HG03060 (cell line): ENCODE measurements at regions not wholly inside any gene's neighbourhood (a gene's known extent, or its start where the extent isn't known, plus 50 kb on each side); places are given as distances from the start of the nearest gene placed in this dataset.

Source experiments
- ATAC-seq: cut with Tn5 transposase; IDR thresholded peaks from one replicate; pipeline ENCODE4 v1.9.1; 2021; ENCODE audit warnings: low read depth, moderate number of reproducible peaks; ENCODE audit not compliant: unreplicated experiment

DNA sequence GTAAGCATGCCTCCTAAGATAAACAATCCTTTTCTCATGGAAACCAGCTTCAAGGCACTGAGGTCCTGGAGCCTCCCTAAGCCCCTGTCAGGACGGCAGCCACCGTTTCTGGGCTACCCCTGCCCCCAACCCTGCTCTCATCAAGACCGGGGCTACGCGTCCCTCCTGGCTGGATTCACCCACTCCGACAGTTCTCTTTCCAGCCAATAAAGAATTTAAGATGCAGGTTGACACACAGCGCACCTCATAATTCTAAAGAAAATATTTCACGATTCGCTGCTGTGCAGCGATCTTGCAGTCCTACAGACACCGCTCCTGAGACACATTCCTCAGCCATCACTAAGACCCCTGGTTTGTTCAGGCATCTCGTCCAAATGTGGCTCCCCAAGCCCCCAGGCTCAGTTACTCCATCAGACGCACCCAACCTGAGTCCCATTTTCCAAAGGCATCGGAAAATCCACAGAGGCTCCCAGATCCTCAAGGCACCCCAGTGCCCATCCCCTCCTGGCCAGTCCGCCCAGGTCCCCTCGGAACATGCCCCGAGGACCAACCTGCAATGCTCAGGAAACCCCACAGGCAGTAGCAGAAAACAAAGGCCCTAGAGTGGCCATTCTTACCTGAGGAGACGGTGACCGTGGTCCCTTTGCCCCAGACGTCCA, 336.3 kb downstream of the TMEM121 start:
- no peak for ATAC-seq

DNA sequence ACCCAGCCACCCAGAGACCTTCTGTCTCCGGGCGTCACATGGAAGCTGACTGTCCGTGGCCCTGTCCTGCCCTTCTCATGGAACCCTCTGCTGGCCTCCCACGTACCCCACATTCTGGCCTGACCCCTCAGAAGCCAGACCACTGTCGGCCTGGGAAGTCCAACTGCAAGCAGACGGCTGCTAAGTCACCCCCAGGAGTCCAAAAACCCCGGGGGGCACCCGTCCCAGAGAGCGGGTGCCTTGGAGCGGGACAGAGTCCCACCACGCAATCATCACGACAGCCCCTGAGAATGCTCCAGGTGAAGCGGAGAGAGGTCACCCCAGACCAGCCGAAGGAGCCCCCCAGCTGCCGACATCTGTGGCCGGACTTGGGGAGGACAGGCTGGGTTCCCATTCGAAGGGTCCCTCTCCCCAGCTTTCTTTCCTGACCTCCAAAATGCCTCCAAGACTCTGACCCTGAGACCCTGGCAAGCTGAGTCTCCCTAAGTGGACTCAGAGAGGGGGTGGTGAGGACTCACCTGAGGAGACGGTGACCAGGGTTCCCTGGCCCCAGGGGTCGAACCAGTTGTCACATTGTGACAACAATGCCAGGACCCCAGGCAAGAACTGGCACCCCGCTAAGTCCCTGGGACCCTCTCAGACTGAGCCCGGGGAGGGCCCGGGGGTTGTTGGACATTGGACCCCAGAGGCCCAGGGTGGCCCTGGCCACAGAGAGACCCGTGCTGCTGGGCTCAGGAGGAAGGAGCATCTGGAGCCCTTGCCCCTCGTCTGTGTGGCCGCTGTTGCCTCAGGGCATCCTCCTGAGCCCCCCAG, 337.1 kb downstream of the TMEM121 start:
- ATAC-seq = no peak

DNA sequence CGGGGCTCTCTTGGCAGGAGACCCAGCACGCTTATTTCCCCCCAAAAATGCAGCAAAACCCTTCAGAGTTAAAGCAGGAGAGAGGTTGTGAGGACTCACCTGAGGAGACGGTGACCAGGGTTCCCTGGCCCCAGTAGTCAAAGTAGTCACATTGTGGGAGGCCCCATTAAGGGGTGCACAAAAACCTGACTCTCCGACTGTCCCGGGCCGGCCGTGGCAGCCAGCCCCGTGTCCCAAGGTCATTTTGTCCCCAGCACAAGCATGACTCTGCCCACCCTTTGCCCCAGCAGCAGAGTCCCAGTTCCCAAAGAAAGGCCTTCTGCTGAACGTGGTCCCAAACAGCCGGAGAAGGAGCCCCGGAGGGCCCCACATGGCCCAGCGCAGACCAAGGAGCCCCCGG, 337.7 kb downstream of the TMEM121 start:
- no peak for ATAC-seq

DNA sequence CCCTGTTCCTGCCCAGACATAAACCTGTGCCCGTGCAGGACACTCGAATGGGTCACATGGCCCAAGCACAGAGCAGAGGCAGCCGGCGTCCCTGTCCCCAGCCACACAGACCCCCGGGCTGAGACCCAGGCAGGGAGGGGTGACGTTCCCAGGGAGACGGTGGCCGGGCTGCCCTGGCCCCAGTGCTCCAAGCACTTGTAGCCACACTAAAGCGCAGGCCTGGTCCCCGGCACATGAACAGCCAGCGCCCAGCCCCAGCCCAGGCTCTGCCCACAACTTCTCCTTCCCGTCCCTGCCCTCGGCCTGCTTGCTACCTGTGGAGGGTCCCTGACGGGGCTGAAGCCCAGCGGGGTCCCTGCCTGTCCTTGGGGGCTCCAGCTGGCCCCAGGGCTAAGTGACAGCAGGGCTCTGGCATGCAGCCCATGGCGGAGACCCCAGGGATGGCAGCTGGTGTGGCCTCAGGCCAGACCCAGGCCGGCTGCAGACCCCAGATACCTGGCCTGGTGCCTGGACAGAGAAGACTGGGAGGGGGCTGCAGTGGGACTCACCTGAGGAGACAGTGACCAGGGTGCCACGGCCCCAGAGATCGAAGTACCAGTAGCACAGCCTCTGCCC, 338.4 kb downstream of the TMEM121 start:
- no peak for ATAC-seq

DNA sequence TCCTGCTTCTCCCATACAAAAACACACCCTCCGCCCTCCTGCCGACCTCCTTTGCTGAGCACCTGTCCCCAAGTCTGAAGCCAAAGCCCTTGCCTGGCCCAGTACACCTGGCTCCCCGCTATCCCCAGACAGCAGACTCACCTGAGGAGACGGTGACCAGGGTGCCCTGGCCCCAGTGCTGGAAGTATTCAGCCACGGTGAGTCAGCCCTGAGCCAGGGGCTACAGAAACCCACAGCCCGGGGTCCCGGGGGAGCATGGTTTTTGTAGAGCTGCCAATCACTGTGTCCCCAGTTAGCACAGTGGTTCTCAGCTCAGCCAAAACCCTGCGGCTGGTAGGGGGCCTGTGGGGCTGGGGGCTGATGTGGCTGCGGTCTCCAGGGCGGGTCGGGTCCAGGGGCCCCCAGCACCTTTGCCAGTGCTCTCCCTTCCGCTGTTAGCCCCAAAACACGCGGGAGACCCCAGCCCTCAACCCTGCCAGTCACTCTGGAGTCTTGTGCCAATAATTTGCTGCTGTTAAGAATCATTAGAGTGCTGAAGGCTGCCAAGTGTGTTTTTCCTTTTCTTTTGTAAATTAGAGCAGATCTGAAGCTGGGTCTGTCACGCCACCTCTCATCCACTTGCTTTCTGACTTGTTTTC, 339.0 kb downstream of the TMEM121 start:
- no peak for ATAC-seq

DNA sequence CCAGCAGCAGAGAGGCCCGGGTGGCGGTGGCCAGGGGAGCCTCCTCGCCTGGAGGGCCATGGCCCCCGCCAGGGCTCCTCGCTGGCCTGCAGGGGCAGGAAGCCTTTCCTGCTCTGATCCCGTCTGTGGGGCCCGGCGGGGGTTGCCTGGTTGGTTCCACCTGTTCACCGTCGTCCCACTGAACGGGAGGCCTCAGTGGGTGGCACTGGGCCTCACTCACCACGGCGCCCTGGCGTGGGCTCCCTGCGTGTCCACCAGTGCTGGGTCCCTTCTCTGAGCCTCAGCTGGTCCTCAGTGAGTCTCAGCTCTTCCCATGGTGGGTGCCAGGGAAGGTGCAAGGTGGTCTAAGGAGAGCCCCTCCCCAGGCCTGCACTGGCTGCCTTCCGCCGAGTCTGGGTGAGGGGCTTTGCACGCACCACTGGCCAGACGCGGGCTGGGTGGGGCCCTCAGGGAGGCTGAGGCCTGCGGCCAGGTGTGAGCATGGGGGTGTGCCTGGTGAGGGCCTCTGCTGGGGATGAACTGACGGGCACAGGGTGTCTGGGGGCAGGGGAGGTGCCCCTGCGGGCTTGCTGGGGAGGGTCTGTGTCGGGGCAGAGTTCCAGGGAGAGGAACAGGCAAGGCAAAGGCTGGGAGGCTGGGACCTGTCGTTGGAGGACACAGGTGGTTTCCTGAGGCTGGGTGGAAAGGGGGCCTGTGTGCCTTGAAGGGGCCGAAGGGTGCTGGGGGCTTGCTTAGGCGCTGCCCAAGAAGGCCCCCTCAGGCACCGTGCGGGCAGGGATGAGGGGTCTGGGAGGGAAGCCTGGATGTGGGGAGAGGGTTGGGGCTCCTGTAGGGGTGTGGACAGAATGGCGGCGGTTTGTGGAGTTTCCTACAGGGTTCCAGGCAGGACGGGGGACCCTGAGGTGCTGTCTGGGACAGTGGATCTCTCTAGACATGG, 339.8 kb downstream of the TMEM121 start:
- ATAC-seq = no peak

DNA sequence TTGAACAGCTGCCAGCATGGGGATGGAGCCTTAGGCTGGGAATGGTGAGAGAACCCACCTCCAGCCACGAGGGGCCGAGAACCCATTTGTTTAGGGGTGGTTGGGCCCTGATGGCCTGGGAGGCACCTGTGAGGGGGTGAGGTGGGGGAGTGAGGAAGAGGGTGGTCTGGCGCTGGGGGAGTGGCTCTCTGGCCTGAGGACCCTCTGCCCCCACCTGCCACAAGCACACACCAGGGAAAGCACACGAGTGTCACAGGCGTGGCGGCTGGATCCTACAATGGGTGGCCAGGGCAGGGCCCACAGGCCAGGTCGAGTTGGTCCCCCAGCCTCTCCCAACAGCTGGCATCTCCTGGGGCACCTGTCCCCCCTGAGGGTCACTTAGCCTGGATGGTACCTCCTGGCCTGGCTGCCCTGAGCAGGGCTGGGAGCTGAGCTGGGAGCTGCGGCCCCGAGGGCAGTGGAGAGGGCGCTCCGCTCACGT, 340.5 kb downstream of the TMEM121 start:
- ATAC-seq = no peak

DNA sequence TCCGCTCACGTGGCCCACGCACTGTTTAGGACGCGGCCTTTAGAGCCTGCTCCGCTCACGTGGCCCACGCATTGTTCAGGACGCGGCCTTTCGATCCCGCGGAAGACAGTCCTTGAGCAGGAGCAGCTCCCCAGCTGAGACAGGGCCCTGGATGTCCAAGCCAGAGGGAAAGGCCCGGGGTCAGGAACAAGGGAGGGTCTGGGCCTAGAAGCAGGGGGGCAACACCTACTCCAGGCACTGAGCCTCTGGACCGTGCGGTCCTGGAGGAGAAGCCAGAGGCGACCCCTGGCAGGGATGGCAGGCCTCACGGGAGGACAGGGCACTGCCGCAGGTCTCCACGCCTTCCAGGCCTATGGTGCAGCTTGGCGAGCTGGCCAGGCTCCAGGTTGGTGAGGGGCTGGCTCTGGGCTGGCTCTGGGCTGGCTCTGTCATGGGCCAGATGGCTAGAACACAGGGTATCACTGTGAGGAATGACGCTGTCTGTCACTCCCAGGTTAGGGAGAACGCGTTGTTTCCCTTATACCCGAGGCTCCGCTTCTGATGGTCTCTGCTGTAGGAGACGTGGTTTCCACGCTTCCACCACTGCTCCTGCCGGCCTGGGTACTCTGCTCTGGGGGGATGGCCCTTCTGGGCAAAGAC, 341.7 kb downstream of the TMEM121 start:
- ATAC-seq = no peak

DNA sequence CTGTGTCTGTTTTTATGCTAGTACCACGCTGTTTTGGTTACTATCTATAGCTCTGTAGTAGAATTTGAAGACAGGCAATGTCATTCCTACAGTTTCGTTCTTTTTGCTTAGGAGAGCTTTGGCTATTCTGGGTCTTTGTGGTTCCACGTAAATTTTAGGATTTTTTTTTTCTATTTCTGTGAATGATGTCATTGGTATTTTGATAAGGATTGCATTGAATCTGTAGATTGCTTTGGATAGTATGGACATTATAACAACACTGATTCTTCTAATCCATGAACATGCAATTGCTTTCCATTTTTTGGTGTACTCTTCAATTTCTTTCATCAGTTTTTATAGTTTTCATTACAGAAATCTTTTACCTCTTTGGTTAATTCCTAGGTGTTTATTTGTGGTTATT, 345.2 kb downstream of the TMEM121 start:
- ATAC-seq = no peak

DNA sequence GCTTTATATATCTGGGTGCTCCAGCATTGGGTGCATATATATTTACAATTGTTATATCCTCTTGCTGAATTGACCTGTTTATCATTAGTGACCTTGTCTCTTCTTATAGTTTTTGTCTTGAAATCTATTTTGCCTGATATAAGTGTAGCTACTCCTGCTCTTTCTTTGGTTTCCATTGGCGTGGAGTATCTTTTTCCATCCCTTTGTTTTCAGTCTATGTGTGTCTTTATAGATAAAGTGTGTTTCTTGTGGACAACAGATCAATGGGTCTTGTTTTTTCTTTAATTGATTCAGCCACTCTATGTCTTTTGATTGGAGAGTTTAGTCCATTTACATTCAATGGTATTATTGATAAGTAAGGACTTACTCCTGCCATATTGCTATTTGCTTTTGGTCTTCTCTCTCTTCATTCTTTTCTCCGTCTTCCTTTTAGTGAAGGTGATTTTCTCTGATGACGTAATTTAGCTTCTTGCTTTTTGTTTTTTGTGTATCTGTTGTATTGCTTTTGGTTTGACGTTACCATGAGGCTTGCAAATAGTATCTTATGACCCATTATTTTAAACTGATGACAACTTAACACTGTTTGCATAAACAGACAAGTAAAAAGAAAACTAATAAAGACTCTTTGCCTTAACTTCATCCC, 347.6 kb downstream of the TMEM121 start:
- no peak for ATAC-seq

DNA sequence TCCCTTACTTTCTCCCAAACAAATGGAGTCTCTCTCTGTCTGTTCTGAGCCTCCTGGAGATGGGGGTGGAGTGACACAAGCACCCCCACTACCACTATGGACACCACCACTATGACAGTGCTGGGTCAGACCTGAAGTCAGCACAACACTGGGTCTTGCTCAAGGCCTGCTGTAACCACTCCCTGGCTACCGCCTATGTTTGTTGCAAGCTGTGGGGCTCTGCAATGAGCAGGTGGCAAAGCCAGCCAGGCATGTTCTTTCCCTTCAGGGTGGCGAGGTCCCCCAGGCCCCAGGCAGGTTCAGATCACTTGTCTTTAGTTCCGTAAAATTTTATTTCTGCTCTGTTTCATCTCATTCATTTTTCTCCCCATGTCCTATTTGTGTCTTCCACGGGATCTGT, 349.8 kb downstream of the TMEM121 start:
- ATAC-seq = no peak

DNA sequence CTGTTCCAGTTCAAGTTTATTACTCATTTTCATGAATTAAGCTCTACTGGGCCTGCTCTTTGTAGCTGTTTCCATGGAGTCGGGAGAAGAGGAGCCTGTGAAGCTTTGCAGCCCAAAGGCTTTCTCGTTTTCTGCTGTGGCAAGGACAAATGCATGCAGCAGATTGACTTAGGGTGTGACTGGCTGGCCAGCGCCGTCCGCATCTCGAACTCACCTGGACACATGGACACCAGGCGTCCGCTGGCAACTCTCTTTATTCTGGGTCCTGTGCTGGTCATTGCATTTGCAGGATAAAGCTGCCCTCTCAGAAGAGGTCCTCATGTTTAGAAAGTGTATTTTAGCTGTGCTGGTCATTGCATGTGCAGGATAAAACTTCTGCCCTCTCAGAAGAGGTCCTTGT, 350.4 kb downstream of the TMEM121 start:
- no peak for ATAC-seq

DNA sequence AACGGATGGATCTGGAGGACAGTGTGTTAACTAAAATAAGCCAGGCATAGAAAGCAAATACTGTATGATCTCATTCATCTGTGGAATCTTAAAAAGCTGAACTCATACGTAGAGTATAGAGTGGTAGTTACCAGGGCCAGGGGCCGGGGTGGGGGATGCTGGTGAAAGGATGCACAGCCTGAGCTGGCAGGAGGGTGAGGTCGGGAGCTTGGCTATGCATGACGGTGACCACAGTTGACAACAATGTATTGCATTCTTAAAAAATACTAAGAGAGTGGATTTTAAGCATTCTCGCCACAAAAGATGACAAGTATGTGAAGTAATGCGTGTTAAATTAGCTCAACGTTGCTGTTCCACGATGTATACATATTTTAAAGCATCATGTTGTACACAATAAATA, 351.3 kb downstream of the TMEM121 start:
- no peak for ATAC-seq

DNA sequence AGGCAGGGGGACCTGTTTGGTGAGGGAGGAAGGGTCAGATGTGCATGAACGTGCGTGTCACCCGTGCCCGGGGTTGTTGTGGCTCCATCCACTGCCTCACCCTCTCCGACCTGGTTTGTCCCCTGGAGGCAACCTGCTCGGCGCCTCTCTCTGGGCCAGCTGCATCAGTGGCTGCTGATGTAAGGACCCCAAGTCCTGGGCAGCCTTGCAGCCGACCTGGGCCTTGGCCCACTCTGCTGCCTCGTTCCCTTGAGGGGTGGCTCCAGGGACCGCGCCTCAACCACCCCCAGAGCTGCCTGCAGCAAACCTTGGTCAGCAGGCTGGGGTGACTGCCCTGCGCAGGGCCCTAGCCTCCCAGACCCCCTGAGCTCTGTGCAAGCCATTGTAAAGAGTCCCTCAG, 351.7 kb downstream of the TMEM121 start:
- ATAC-seq = no peak

DNA sequence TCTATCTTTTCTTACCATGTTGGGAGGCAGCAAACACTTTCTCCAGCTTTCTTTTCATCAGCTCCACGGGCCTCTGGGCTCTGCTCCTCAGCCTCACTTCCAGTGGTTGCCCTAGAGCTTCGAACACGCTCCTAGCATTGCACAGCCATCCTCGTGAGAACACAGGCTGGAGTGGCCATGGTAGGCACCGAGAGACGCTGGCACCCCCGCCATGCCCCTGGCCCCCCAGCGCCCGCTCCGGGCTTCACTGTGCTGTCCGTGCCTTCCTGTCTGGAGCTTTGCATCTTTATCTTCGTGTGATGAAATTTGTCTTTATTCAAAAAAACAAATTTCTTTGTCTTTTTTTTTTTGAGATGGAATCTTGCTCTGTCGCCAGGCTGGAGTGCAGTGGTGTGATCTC, 352.2 kb downstream of the TMEM121 start:
- ATAC-seq = no peak

DNA sequence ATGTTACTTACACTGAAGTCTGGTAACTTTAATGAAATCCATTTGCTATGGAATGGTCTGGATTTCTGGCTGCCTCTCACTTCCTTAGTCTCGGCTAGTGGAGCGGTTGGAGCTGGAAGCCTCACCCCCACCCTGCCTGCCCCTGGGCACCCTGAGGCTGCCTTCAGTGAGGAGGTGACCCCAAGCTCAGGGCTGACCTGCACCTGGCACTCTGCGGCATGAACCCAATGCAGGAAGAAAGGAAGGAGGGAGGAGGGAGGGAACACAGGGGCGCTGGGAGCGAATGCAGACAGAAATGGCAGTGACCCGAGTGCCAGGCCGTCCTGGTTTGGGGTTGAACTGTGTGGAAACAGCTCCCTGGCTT, 353.1 kb downstream of the TMEM121 start:
- ATAC-seq = no peak

DNA sequence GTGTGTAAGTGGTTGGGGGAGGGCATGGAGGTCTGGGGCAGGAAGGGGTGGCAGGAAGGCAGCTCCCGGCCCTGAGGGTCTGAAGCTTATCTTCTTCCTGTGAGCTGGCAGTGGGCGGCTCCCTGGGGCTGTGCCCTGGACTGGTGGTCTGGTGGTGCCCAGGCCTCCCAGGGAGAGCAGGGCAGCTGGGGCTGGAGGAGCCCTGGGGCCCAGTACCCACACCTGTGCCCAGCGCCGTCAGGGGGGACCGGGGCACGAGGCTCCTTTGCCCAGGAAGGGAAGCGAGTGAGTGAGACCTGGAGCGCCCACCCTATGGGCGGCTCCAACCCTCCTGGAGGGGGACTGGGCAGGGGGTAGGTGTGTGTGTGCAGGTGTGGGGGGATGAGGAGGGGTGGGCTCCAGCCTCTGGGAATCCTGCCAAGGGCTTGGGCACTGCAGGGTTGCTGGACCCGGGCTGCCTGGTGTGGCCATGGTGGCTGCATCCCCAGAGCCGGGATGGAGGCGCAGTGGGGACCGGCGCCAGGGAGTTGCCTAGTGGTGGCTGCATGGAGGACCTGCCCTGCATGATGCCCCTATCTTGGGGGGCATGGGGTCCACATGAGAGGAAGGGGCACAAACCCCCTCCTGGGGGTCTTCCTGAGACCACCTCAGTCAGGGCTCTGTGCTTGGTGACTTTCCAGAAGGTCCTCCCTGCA, 353.6 kb downstream of the TMEM121 start:
- no peak for ATAC-seq

DNA sequence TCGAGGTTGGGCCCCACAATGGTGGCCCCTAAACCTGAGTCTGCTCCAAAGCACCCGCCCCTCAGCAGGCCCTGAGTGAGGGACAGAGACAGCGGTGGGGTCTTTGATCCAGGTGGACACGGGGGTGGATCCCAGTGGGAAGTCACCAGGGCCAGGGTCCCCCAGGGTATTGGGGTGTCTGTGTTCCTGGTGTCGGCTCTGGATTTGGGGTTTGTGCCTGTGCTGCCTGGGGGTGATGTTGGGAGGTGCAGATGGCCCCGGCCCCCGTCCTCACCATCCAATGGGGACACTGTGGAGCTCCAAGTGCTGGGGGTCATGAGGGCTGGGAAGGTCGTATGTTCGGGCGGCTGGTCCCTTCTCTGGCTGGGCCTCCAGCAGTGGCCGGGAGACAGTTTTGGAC, 354.2 kb downstream of the TMEM121 start:
- no peak for ATAC-seq
